Type B pancreatic cell (in vitro differentiated cells): ENCODE measurements at regions not wholly inside any gene's neighbourhood (a gene's known extent, or its start where the extent isn't known, plus 50 kb on each side); places are given as distances from the start of the nearest gene placed in this dataset.

ENCODE experiments used
- DNase-seq: peaks from one replicate; pipeline ENCODE4 v3.0.0; 2021; ENCODE audit warnings: mixed read lengths; ENCODE audit not compliant: unreplicated experiment; ENCODE audit errors: extremely low spot score
- H3K27ac Mint-ChIP-seq: 2 replicates; pipeline ENCODE4 v1.8.0; 2021; ENCODE audit warnings: mild to moderate bottlenecking, mixed read lengths
- H3K27me3 Mint-ChIP-seq: 2 replicates; pipeline ENCODE4 v1.8.0; 2021; ENCODE audit warnings: mixed read lengths
- H3K36me3 Mint-ChIP-seq: 2 replicates; pipeline ENCODE4 v1.8.0; 2021; ENCODE audit warnings: mixed read lengths
- H3K4me1 Mint-ChIP-seq: one replicate; pipeline ENCODE4 v1.8.0; 2021; ENCODE audit warnings: mixed read lengths; ENCODE audit not compliant: unreplicated experiment
- H3K4me3 Mint-ChIP-seq: 2 replicates; pipeline ENCODE4 v1.8.0; 2021; ENCODE audit warnings: mild to moderate bottlenecking, mixed read lengths
- H3K9me3 Mint-ChIP-seq: 2 replicates; pipeline ENCODE4 v1.8.0; 2021; ENCODE audit warnings: mixed read lengths
- CTCF ChIP-seq: fragments of 200-600 bp; sonication (generic); conservative IDR thresholded peaks from 2 replicates; pipeline ENCODE4 v1.5.0; 2021; ENCODE audit warnings: antibody characterized with exemption, mild to moderate bottlenecking

GRCh38 chr6:137962725-137963124 is 95.7 kb downstream of the TNFAIP3 start:
- Mint-ChIP-seq H3K9me3 (peaks cover 8% of the 10 kb centered on the region), H3K27ac (no peak overlapping the region), H3K4me3 (no peak overlapping the region), H3K36me3 (no peaks in the 10 kb centered on the region), H3K4me1 (no peaks in the 10 kb centered on the region), H3K27me3 (no peaks in the 10 kb centered on the region)
- no peak for DNase-seq
- TF ChIP-seq CTCF, result no peak

GRCh38 chr6:137964876-137965275 is 97.8 kb downstream of the TNFAIP3 start:
- DNase-seq, result no peak
- no peaks in the 10 kb centered on the region for H3K36me3 Mint-ChIP-seq
- H3K9me3 Mint-ChIP-seq, result peaks cover 5% of the 10 kb centered on the region
- H3K27ac Mint-ChIP-seq, result no peak overlapping the region
- no peaks in the 10 kb centered on the region for H3K27me3 Mint-ChIP-seq
- H3K4me1 Mint-ChIP-seq, result no peaks in the 10 kb centered on the region
- TF ChIP-seq CTCF, result no peak
- H3K4me3 Mint-ChIP-seq, result no peak overlapping the region

GRCh38 chr6:137967689-137968454 is 100.8 kb downstream of the TNFAIP3 start:
- no peaks in the 10 kb centered on the region for H3K4me1 Mint-ChIP-seq
- no peaks in the 10 kb centered on the region for H3K36me3 Mint-ChIP-seq
- TF ChIP-seq CTCF, result no peak
- H3K27ac Mint-ChIP-seq, result no peak overlapping the region
- DNase-seq, result no peak
- H3K9me3 Mint-ChIP-seq, result no peaks in the 10 kb centered on the region
- H3K27me3 Mint-ChIP-seq, result no peaks in the 10 kb centered on the region
- no peak overlapping the region for H3K4me3 Mint-ChIP-seq

DNA sequence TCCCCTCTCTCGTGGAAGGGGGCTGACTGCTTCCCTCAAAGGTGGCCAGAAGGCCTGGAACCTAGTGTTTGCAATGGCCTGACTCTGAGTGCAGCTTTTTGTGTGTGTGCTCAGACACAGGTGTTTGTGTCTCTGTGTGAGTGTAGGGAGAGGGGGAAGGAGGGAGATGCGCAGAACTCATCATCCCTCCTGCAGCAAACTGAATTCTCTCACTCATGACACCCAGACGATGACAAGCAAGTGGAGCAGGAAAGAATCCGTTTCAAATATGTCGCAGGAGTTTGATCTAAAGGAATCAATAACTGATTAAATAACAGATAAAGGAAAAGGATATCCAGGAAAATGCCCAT is 101.4 kb downstream of the TNFAIP3 start:
- Mint-ChIP-seq H3K27me3 (no peaks in the 10 kb centered on the region), H3K4me3 (no peak overlapping the region), H3K9me3 (no peaks in the 10 kb centered on the region), H3K27ac (no peak overlapping the region), H3K4me1 (no peaks in the 10 kb centered on the region), H3K36me3 (no peaks in the 10 kb centered on the region)
- no peak for DNase-seq
- TF ChIP-seq CTCF, result no peak

DNA sequence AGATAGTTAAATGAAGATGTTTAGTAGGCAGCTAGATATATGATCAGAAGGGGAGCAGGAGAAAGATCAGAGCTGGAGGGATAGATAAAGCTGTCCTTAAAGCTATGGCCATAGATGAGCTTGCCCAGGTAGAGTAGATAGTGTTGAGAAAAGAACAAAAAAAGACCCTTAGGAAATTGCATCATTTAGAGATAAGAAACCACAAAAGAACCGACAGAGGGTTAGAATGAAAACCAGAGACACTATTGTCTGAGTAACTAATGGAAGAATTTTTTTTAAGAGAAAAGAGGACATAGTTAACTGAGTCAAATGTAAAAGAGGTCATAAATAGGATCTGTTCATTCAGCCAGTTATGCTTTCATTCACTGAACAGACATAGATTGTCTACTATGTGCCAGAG is 101.8 kb downstream of the TNFAIP3 start:
- DNase-seq, result no peak
- Mint-ChIP-seq H3K36me3 (no peaks in the 10 kb centered on the region), H3K4me1 (no peaks in the 10 kb centered on the region), H3K9me3 (no peaks in the 10 kb centered on the region), H3K4me3 (no peak overlapping the region), H3K27me3 (no peaks in the 10 kb centered on the region), H3K27ac (peak overlapping the region; percentile 9)
- TF ChIP-seq CTCF, result no peak
